Stimulated activated naive CD8-positive, alpha-beta T cell treated with anti-CD3 and anti-CD28 coated beads, Interleukin-15, Interleukin-2, amounts not matched to agents 100 U/mL and 50 U/mL, for 24 hours (primary cell): ENCODE measurements at regions not wholly inside any gene's neighbourhood (a gene's known extent, or its start where the extent isn't known, plus 50 kb on each side); places are given as distances from the start of the nearest gene placed in this dataset.

Source experiments
- ATAC-seq: fragments of 150-1000 bp; cut with Tn5 transposase; one replicate; pipeline ENCODE4 v1.10.0; 2021
- DNase-seq: peaks from one replicate; pipeline ENCODE4 v3.0.0; 2021

- ATAC-seq (no peak), DNase-seq (no peak)
Observed at GRCh38 chr14:85279407-85279806, 250.5 kb upstream of the FLRT2 start.

- ATAC-seq (no peak), DNase-seq (no peak)
Observed at GRCh38 chr14:85280074-85280473, 249.9 kb upstream of the FLRT2 start.

GRCh38 chr14:85281921-85282320, 248.0 kb upstream of the FLRT2 start:
- ATAC-seq (no peak), DNase-seq (no peak)

GRCh38 chr14:85288041-85288440, 241.9 kb upstream of the FLRT2 start:
- ATAC-seq (no peak), DNase-seq (no peak)

GRCh38 chr14:85291731-85292130, 238.2 kb upstream of the FLRT2 start:
- DNase-seq, result no peak
- ATAC-seq, result no peak

GRCh38 chr14:85293612-85294234, 236.2 kb upstream of the FLRT2 start:
- ATAC-seq (no peak), DNase-seq (no peak)

GRCh38 chr14:85295318-85295717, 234.6 kb upstream of the FLRT2 start:
- ATAC-seq, result no peak
- DNase-seq, result no peak

- ATAC-seq, result no peak
- DNase-seq, result no peak
Observed at GRCh38 chr14:85296456-85297210, 233.3 kb upstream of the FLRT2 start.

- no peak for ATAC-seq
Observed at GRCh38 chr14:85300107-85300506, 229.8 kb upstream of the FLRT2 start.

GRCh38 chr14:85301506-85301905, 228.4 kb upstream of the FLRT2 start:
- DNase-seq, result no peak

More at GRCh38 chr14:85300107-85300506, 229.8 kb upstream of the FLRT2 start:
- no peak for DNase-seq

GRCh38 chr14:85306024-85306423, 223.9 kb upstream of the FLRT2 start:
- DNase-seq (no peak), ATAC-seq (no peak)

More at GRCh38 chr14:85301506-85301905, 228.4 kb upstream of the FLRT2 start:
- no peak for ATAC-seq

GRCh38 chr14:85308531-85309300, 221.2 kb upstream of the FLRT2 start:
- no peak for DNase-seq
- no peak for ATAC-seq

GRCh38 chr14:85310491-85311272, 219.3 kb upstream of the FLRT2 start:
- ATAC-seq (no peak), DNase-seq (no peak)

- ATAC-seq (no peak), DNase-seq (no peak)
Observed at GRCh38 chr14:85313560-85314207, 216.3 kb upstream of the FLRT2 start.

GRCh38 chr14:85315290-85315689, 214.7 kb upstream of the FLRT2 start:
- no peak for ATAC-seq
- DNase-seq, result no peak

GRCh38 chr14:85315733-85316290, 214.1 kb upstream of the FLRT2 start:
- no peak for ATAC-seq

GRCh38 chr14:85316701-85317410, 213.1 kb upstream of the FLRT2 start:
- no peak for ATAC-seq

More at GRCh38 chr14:85315733-85316290, 214.1 kb upstream of the FLRT2 start:
- DNase-seq, result no peak

GRCh38 chr14:85317491-85318021, 212.4 kb upstream of the FLRT2 start:
- ATAC-seq (no peak), DNase-seq (no peak)

More at GRCh38 chr14:85316701-85317410, 213.1 kb upstream of the FLRT2 start:
- DNase-seq, result no peak

- ATAC-seq (no peak), DNase-seq (no peak)
Observed at GRCh38 chr14:85319101-85319500, 210.8 kb upstream of the FLRT2 start.

- no peak for DNase-seq
- ATAC-seq, result no peak
Observed at GRCh38 chr14:85319998-85320630, 209.8 kb upstream of the FLRT2 start.
